ENCODE measurements at regions not wholly inside any gene's neighbourhood (a gene's known extent, or its start where the extent isn't known, plus 50 kb on each side); places are given as distances from the start of the nearest gene placed in this dataset.

DNA sequence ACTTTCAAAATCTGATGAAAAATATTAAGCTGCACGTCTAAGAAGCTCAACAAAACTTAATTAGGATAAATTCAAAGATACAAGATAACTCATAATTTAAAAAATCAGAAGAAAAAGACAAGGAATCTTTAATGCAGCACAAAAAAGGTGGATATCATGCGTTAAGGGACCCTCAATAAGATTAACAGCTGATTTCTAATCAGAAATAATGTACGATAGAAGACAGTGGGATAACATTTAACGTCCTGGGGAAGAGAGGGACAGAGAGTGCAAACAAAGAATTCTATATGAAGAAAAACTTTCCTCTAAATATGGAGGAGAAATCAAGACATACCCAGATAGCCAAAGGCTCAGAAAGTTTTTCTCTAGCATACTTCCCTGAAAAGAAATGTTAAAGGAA lies 519.5 kb downstream of the PYDC2 start:
- Mint-ChIP-seq H3K9me3 (peaks cover 30% of the 10 kb centered on the region), H3K4me1 (no peaks in the 10 kb centered on the region), H3K4me3 (no peak overlapping the region), H3K27ac (no peak overlapping the region), H3K27me3 (ENCODE audit: insufficient read depth, low read depth) (peaks cover 4% of the 10 kb centered on the region), H3K36me3 (peaks cover 7% of the 10 kb centered on the region)
- Histone ChIP-seq H3K4me1 (no peaks in the 10 kb centered on the region), H3K27me3 (no peaks in the 10 kb centered on the region), H3K4me2 (no peak overlapping the region), H4K20me1 (ENCODE audit: low read depth) (no peaks in the 10 kb centered on the region), H2AFZ (replicated peaks) (no peak overlapping the region), H3K79me2 (ENCODE audit: low read depth) (no peaks in the 10 kb centered on the region), H3K36me3 (peaks cover 7% of the 10 kb centered on the region), H3K27ac (no peak overlapping the region), H3K9me3 (ENCODE audit: low read depth) (peaks cover 11% of the 10 kb centered on the region), H3K9ac (no peak overlapping the region), H3K4me3 (no peak overlapping the region), H3F3A (ENCODE audit: low read depth) (peaks cover 5% of the 10 kb centered on the region)
- no peak for DNase-seq (ENCODE audit: low spot score)
- TF ChIP-seq EZH2 (IDR thresholded peaks at IDR 0.05) (no peak), EZH2phosphoT487 (IDR thresholded peaks at IDR 0.05) (no peak)
- TF ChIP-seq, protein P1, sequence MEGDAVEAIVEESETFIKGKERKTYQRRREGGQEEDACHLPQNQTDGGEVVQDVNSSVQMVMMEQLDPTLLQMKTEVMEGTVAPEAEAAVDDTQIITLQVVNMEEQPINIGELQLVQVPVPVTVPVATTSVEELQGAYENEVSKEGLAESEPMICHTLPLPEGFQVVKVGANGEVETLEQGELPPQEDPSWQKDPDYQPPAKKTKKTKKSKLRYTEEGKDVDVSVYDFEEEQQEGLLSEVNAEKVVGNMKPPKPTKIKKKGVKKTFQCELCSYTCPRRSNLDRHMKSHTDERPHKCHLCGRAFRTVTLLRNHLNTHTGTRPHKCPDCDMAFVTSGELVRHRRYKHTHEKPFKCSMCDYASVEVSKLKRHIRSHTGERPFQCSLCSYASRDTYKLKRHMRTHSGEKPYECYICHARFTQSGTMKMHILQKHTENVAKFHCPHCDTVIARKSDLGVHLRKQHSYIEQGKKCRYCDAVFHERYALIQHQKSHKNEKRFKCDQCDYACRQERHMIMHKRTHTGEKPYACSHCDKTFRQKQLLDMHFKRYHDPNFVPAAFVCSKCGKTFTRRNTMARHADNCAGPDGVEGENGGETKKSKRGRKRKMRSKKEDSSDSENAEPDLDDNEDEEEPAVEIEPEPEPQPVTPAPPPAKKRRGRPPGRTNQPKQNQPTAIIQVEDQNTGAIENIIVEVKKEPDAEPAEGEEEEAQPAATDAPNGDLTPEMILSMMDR (IDR thresholded peaks at IDR 0.05) = no peak

GRCh38 chr3:191982481-191982880 lies 521.5 kb downstream of the PYDC2 start:
- TF ChIP-seq, protein P1 (IDR thresholded peaks at IDR 0.05) = no peak
- TF ChIP-seq EZH2phosphoT487 (IDR thresholded peaks at IDR 0.05) = no peak
- TF ChIP-seq EZH2 (IDR thresholded peaks at IDR 0.05) = no peak
- Histone ChIP-seq H3K36me3 (peaks cover 7% of the 10 kb centered on the region), H3F3A (ENCODE audit: low read depth) (peaks cover 5% of the 10 kb centered on the region), H2AFZ (replicated peaks) (no peak overlapping the region), H3K9me3 (ENCODE audit: low read depth) (peaks cover 11% of the 10 kb centered on the region), H3K4me1 (no peaks in the 10 kb centered on the region), H3K4me2 (no peak overlapping the region), H3K9ac (no peak overlapping the region), H3K27me3 (no peaks in the 10 kb centered on the region), H3K27ac (no peak overlapping the region), H4K20me1 (ENCODE audit: low read depth) (no peaks in the 10 kb centered on the region), H3K4me3 (no peak overlapping the region), H3K79me2 (ENCODE audit: low read depth) (no peaks in the 10 kb centered on the region)
- H3K4me3 Mint-ChIP-seq = no peak overlapping the region
- no peaks in the 10 kb centered on the region for H3K4me1 Mint-ChIP-seq
- no peak overlapping the region for H3K27ac Mint-ChIP-seq
- no peak for DNase-seq (ENCODE audit: low spot score)
- H3K27me3 Mint-ChIP-seq (ENCODE audit: insufficient read depth, low read depth) = peaks cover 4% of the 10 kb centered on the region
- H3K9me3 Mint-ChIP-seq = peaks cover 31% of the 10 kb centered on the region
- H3K36me3 Mint-ChIP-seq = peaks cover 7% of the 10 kb centered on the region

DNA sequence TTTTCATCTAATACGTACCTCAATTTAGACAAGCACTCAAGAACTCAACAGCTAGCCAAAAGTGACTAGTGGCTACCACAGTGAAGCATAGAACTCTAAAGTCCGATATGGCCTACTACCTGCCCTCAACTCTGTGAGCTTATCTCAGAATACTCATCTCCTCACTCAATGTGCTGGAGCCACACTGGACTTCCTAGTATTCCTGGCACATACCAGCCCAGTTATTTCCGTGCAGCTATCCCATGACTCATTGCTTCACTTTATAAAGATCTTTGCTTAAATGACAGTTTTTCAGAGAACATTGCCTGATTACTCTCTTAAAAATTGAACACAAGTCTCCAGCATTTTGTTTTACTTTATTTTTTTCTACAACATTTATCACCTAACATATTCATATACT lies 524.7 kb downstream of the PYDC2 start:
- Mint-ChIP-seq H3K4me3 (no peak overlapping the region), H3K27me3 (ENCODE audit: insufficient read depth, low read depth) (no peaks in the 10 kb centered on the region), H3K4me1 (no peaks in the 10 kb centered on the region), H3K36me3 (peaks cover 7% of the 10 kb centered on the region), H3K9me3 (peaks cover 21% of the 10 kb centered on the region), H3K27ac (no peak overlapping the region)
- H3K4me2 ChIP-seq = no peak overlapping the region
- peaks cover 5% of the 10 kb centered on the region for H3K36me3 ChIP-seq
- no peak overlapping the region for H2AFZ ChIP-seq (replicated peaks)
- no peaks in the 10 kb centered on the region for H3K27me3 ChIP-seq
- H3K9me3 ChIP-seq (ENCODE audit: low read depth) = peaks cover 6% of the 10 kb centered on the region
- no peaks in the 10 kb centered on the region for H4K20me1 ChIP-seq (ENCODE audit: low read depth)
- H3F3A ChIP-seq (ENCODE audit: low read depth) = peaks cover under 1% of the 10 kb centered on the region
- H3K4me3 ChIP-seq = no peak overlapping the region
- TF ChIP-seq EZH2phosphoT487 (IDR thresholded peaks at IDR 0.05) (no peak), EZH2 (IDR thresholded peaks at IDR 0.05) (no peak)
- TF ChIP-seq, protein P1 (IDR thresholded peaks at IDR 0.05) = no peak
- no peak for DNase-seq (ENCODE audit: low spot score)
- H3K79me2 ChIP-seq (ENCODE audit: low read depth) = no peaks in the 10 kb centered on the region
- H3K4me1 ChIP-seq = no peaks in the 10 kb centered on the region
- no peak overlapping the region for H3K9ac ChIP-seq
- no peak overlapping the region for H3K27ac ChIP-seq

Data from neural progenitor cell (in vitro differentiated cells).